H1 (cell line): ENCODE measurements at regions not wholly inside any gene's neighbourhood (a gene's known extent, or its start where the extent isn't known, plus 50 kb on each side); places are given as distances from the start of the nearest gene placed in this dataset.

Experiments
- BCL11A ChIP-seq, 2 experiments: IDR thresholded peaks; one replicate each; pipeline ENCODE4 v1.6.1; 2011; ENCODE audit warnings: low read depth in 2 of 2, low read length in 2 of 2, mild to moderate bottlenecking in 2 of 2
- BRCA1 ChIP-seq: IDR thresholded peaks from 2 replicates; pipeline ENCODE4 v1.6.1; 2012; ENCODE audit warnings: low read depth, low read length, improper control_type of control experiment
- CHD2 ChIP-seq: IDR thresholded peaks from 2 replicates; pipeline ENCODE4 v1.6.1; 2012; ENCODE audit warnings: low read length, improper control_type of control experiment
- CHD7 ChIP-seq: fragments of 300-600 bp; sonication (generic); IDR thresholded peaks from 2 replicates; pipeline ENCODE4 v1.7.1; 2012; ENCODE audit warnings: low read length, moderate library complexity, mild to moderate bottlenecking, inconsistent platforms; ENCODE audit not compliant: insufficient replicate concordance
- EP300 ChIP-seq, 2 experiments: IDR thresholded peaks; 1 replicate in 1 of 2; 2 replicates in 1 of 2; pipeline ENCODE4 v1.6.1; 2011 to 2012; ENCODE audit warnings: low read depth in 2 of 2, low read length in 2 of 2, mild to moderate bottlenecking in 2 of 2, borderline replicate concordance in 1 of 2, inconsistent platforms in 1 of 2, moderate library complexity in 1 of 2
- GABPA ChIP-seq: IDR thresholded peaks from 2 replicates; pipeline ENCODE4 v1.6.1; 2011; ENCODE audit warnings: mild to moderate bottlenecking, low read length, moderate library complexity, borderline replicate concordance; ENCODE audit not compliant: insufficient read depth
- KDM1A ChIP-seq: fragments of 200-600, 300-600 bp; sonication (generic); IDR thresholded peaks from 2 replicates; pipeline ENCODE4 v1.7.1; 2016; ENCODE audit warnings: mild to moderate bottlenecking, low read length, borderline replicate concordance
- POLR2A ChIP-seq, 2 experiments: IDR thresholded peaks; 1 replicate in 1 of 2; 2 replicates in 1 of 2; pipeline ENCODE4 v1.6.1; 2011; ENCODE audit warnings: low read depth in 2 of 2, low read length in 2 of 2, mild to moderate bottlenecking in 2 of 2; ENCODE audit errors: control extremely low read depth in 1 of 2
- SAP30 ChIP-seq: fragments of 300-600 bp; sonication (generic); IDR thresholded peaks from 2 replicates; pipeline ENCODE4 v1.7.1; 2012; ENCODE audit warnings: low read length, moderate library complexity, mild to moderate bottlenecking, inconsistent platforms; ENCODE audit not compliant: insufficient read depth, insufficient replicate concordance
- SIX5 ChIP-seq: IDR thresholded peaks from 2 replicates; pipeline ENCODE4 v1.6.1; 2011; ENCODE audit warnings: mild to moderate bottlenecking, low read depth, low read length
- TBP ChIP-seq: IDR thresholded peaks from 2 replicates; pipeline ENCODE4 v1.6.1; 2011; ENCODE audit warnings: low read depth, low read length, improper control_type of control experiment
- YY1 ChIP-seq: IDR thresholded peaks from 2 replicates; pipeline ENCODE4 v1.6.1; 2011; ENCODE audit warnings: low read depth, mild to moderate bottlenecking, low read length

- TF ChIP-seq CHD7, result no peak
- TF ChIP-seq BRCA1, result no peak
- TF ChIP-seq POLR2A (IDR thresholded peaks at IDR 0.05; ENCODE audit: control extremely low read depth in 1 of 2, low read depth in 2 of 2, low read length in 2 of 2), result no peak
- no peak for TF ChIP-seq YY1
- no peak for TF ChIP-seq KDM1A
- TF ChIP-seq EP300 (IDR thresholded peaks at IDR 0.05; ENCODE audit: borderline replicate concordance in 1 of 2, low read depth in 2 of 2, low read length in 2 of 2), result no peak
- no peak for TF ChIP-seq GABPA
- TF ChIP-seq SAP30, result no peak
- no peak for TF ChIP-seq TBP
- TF ChIP-seq CHD2, result no peak
- TF ChIP-seq SIX5, result no peak
- TF ChIP-seq BCL11A (IDR thresholded peaks at IDR 0.05; ENCODE audit: low read depth in 2 of 2, low read length in 2 of 2), result no peak
These were observed 671.6 kb downstream of the DIAPH3 start (continued) for GRCh38 chr13:59492030-59492636.
